CD14-positive monocyte (primary cell): ENCODE measurements at regions not wholly inside any gene's neighbourhood (a gene's known extent, or its start where the extent isn't known, plus 50 kb on each side); places are given as distances from the start of the nearest gene placed in this dataset.
"Not testable (repeated sequence)": the region's sequence is repeated elsewhere in the genome, so short reads cannot be mapped to it uniquely, and the experiment has no call there.

Experiments
- DNase-seq, 3 donors: peaks; one replicate each; pipeline ENCODE4 v3.0.0-alpha.2; 2011 to 2022
- H2AFZ ChIP-seq: 2 replicates; pipeline ENCODE4 v1.6.0; 2012; ENCODE audit warnings: mild to moderate bottlenecking, low read depth, low read length, inconsistent platforms; ENCODE audit not compliant: insufficient read depth, poor library complexity, severe bottlenecking
- H3K27ac ChIP-seq, 2 donors: 1 replicate in 1 of 2; 2 replicates in 1 of 2; pipeline ENCODE4 v1.5.1; 2012 to 2013; ENCODE audit warnings: low read length in 2 of 2, control low read depth in 1 of 2, inconsistent platforms in 1 of 2, low read depth in 1 of 2, mild to moderate bottlenecking in 1 of 2
- H3K27me3 ChIP-seq, 2 donors: one replicate each; pipeline versions ENCODE4 v1.6.0 to v1.6.1; 2011 to 2013; ENCODE audit warnings: low read length in 2 of 2; ENCODE audit not compliant: control insufficient read depth in 2 of 2, insufficient read depth in 2 of 2
- H3K36me3 ChIP-seq, 2 donors: replicated peaks in 1 of 2; 1 replicate in 1 of 2; 2 replicates in 1 of 2; pipeline versions ENCODE4 v1.5.1 to v1.6.1; 2012 to 2013; ENCODE audit warnings: low read length in 2 of 2, control low read depth in 1 of 2, inconsistent platforms in 1 of 2, mild to moderate bottlenecking in 1 of 2; ENCODE audit not compliant: insufficient read depth in 2 of 2, control insufficient read depth in 1 of 2
- H3K4me1 ChIP-seq, 2 donors: 1 replicate in 1 of 2; 2 replicates in 1 of 2; pipeline versions ENCODE4 v1.5.1 to v1.6.1; 2012 to 2013; ENCODE audit warnings: low read length in 2 of 2, control low read depth in 1 of 2, inconsistent platforms in 1 of 2, mild to moderate bottlenecking in 1 of 2, moderate library complexity in 1 of 2; ENCODE audit not compliant: insufficient read depth in 2 of 2, control insufficient read depth in 1 of 2
- H3K4me2 ChIP-seq: replicated peaks from 2 replicates; pipeline ENCODE3; 2012; ENCODE audit warnings: low read length, moderate library complexity, mild to moderate bottlenecking; ENCODE audit not compliant: poor library complexity, severe bottlenecking; ENCODE audit errors: extremely low read depth
- H3K4me3 ChIP-seq, 3 experiments: fragments of 200-600 bp in 1 of 3; sonication (generic) in 1 of 3; replicated peaks in 1 of 3; 1 replicate in 2 of 3; 2 replicates in 1 of 3; pipeline ENCODE4 v1.5.1; 2011 to 2013; ENCODE audit warnings: low read length in 3 of 3, mild to moderate bottlenecking in 3 of 3, control low read depth in 2 of 3, low read depth in 2 of 3, inconsistent platforms in 1 of 3, moderate library complexity in 1 of 3
- H3K79me2 ChIP-seq: 2 replicates; pipeline ENCODE4 v1.6.0; 2012; ENCODE audit warnings: mild to moderate bottlenecking, control low read depth, inconsistent platforms, low read length, moderate library complexity; ENCODE audit not compliant: insufficient read depth
- H3K9ac ChIP-seq: 2 replicates; pipeline ENCODE4 v1.6.0; 2017; ENCODE audit warnings: low read length, mild to moderate bottlenecking; ENCODE audit not compliant: insufficient read depth, poor library complexity, severe bottlenecking
- H3K9me3 ChIP-seq, 2 donors: replicated peaks in 1 of 2; 1 replicate in 1 of 2; 2 replicates in 1 of 2; pipeline versions ENCODE4 v1.5.1 to v1.6.1; 2012 to 2013; ENCODE audit warnings: low read length in 2 of 2, control low read depth in 1 of 2; ENCODE audit not compliant: control insufficient read depth in 1 of 2, insufficient read depth in 1 of 2
- H4K20me1 ChIP-seq: 2 replicates; pipeline ENCODE4 v1.6.0; 2012; ENCODE audit warnings: mild to moderate bottlenecking, low read length, control low read depth, moderate library complexity; ENCODE audit not compliant: insufficient read depth
- H3K27ac Mint-ChIP-seq, 7 donors: one replicate each; pipeline ENCODE4 v1.8.0; 2020; ENCODE audit warnings: mild to moderate bottlenecking in 7 of 7, mixed read lengths in 7 of 7, moderate library complexity in 6 of 7, inconsistent platforms in 2 of 7
- H3K27me3 Mint-ChIP-seq, 3 donors: one replicate each; pipeline ENCODE4 v1.8.0; 2021 to 2022; ENCODE audit warnings: low read depth in 3 of 3, mild to moderate bottlenecking in 3 of 3, mixed read lengths in 3 of 3, moderate library complexity in 3 of 3, inconsistent platforms in 1 of 3
- H3K36me3 Mint-ChIP-seq, 2 donors: one replicate each; pipeline ENCODE4 v1.8.0; 2020; ENCODE audit warnings: mixed read lengths in 2 of 2, inconsistent platforms in 1 of 2, mild to moderate bottlenecking in 1 of 2
- H3K4me1 Mint-ChIP-seq: one replicate; pipeline ENCODE4 v1.8.0; 2020; ENCODE audit warnings: mild to moderate bottlenecking, mixed read lengths
- H3K4me3 Mint-ChIP-seq, 2 donors: one replicate each; pipeline ENCODE4 v1.8.0; 2020; ENCODE audit warnings: mild to moderate bottlenecking in 2 of 2, mixed read lengths in 2 of 2, moderate library complexity in 1 of 2
- H3K9me3 Mint-ChIP-seq, 7 donors: one replicate each; pipeline ENCODE4 v1.8.0; 2020 to 2022; ENCODE audit warnings: mixed read lengths in 7 of 7, mild to moderate bottlenecking in 6 of 7, moderate library complexity in 6 of 7, inconsistent platforms in 2 of 7
- WGBS: methylation state at CpG from one replicate; pipeline ENCODE4 v1.1.5; 2013; ENCODE audit warnings: missing lambda C conversion rate; ENCODE audit not compliant: insufficient coverage; 5-methylcytosine and 5-hydroxymethylcytosine counted together
- intact Hi-C, 2 donors: fragments of 100-400 bp; cut with micrococcal nuclease; formaldehyde crosslinking; loops; one replicate each; pipeline versions ENCODE4 v1.15.0 to v1.15.1; 2023
- TF ChIP-seq, protein P1 (sequence below): fragments of 200-600 bp; IDR thresholded peaks from one replicate; pipeline ENCODE4 v1.8.0; 2022; ENCODE audit warnings: antibody characterized with exemption, mild to moderate bottlenecking

- H4K20me1 ChIP-seq, H3K4me3 ChIP-seq, H3K9me3 Mint-ChIP-seq, H3K9ac ChIP-seq, DNase-seq, H3K4me2 ChIP-seq, intact Hi-C loops, H3K27me3 ChIP-seq, H3K9me3 ChIP-seq, H3K36me3 Mint-ChIP-seq, H2AFZ ChIP-seq, H3K4me1 Mint-ChIP-seq, H3K27ac ChIP-seq, H3K36me3 ChIP-seq, H3K4me1 ChIP-seq, H3K79me2 ChIP-seq, H3K4me3 Mint-ChIP-seq: not testable (repeated sequence)
- peak overlapping the region in 1 of 7 donors; percentile 11 for H3K27ac Mint-ChIP-seq
- H3K27me3 Mint-ChIP-seq: peaks cover 12 to 24% (median 22%) of the 10 kb centered on the region in 3 donors
- WGBS: 100% methylated on average over 3 of the region's 11 CpGs
Measured at GRCh38 chr2:242071936-242072335, 202.4 kb downstream of the RTP5 start.

GRCh38 chr2:242075168-242075567, 205.6 kb downstream of the RTP5 start:
- H2AFZ ChIP-seq: no peak overlapping the region
- Mint-ChIP-seq H3K27me3 (peaks cover 5 to 10% (median 7%) of the 10 kb centered on the region in 3 donors), H3K4me3 (peak overlapping the region in 1 of 2 donors; percentile 18), H3K9me3 (no peaks in the 10 kb centered on the region), H3K27ac (no peak overlapping the region), H3K36me3 (no peaks in the 10 kb centered on the region), H3K4me1 (peaks cover 15% of the 10 kb centered on the region)
- TF ChIP-seq, protein P1, sequence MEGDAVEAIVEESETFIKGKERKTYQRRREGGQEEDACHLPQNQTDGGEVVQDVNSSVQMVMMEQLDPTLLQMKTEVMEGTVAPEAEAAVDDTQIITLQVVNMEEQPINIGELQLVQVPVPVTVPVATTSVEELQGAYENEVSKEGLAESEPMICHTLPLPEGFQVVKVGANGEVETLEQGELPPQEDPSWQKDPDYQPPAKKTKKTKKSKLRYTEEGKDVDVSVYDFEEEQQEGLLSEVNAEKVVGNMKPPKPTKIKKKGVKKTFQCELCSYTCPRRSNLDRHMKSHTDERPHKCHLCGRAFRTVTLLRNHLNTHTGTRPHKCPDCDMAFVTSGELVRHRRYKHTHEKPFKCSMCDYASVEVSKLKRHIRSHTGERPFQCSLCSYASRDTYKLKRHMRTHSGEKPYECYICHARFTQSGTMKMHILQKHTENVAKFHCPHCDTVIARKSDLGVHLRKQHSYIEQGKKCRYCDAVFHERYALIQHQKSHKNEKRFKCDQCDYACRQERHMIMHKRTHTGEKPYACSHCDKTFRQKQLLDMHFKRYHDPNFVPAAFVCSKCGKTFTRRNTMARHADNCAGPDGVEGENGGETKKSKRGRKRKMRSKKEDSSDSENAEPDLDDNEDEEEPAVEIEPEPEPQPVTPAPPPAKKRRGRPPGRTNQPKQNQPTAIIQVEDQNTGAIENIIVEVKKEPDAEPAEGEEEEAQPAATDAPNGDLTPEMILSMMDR: no peak
- peaks cover 11 to 12% of the 10 kb centered on the region in 2 donors for H3K4me1 ChIP-seq
- no peak overlapping the region for H3K9ac ChIP-seq
- no peaks in the 10 kb centered on the region for H3K27me3 ChIP-seq
- no peaks in the 10 kb centered on the region for H3K9me3 ChIP-seq
- no peak overlapping the region for H3K4me3 ChIP-seq
- H3K27ac ChIP-seq: no peak overlapping the region
- no peaks in the 10 kb centered on the region for H3K36me3 ChIP-seq
- H3K4me2 ChIP-seq: no peak overlapping the region
- DNase-seq: no peak
- WGBS: no CpG with 5 or more reads among the region's 2 CpGs
- no peaks in the 10 kb centered on the region for H4K20me1 ChIP-seq
- H3K79me2 ChIP-seq: no peaks in the 10 kb centered on the region
- intact Hi-C loops: no loop called here
